ENCODE measurements at regions not wholly inside any gene's neighbourhood (a gene's known extent, or its start where the extent isn't known, plus 50 kb on each side); places are given as distances from the start of the nearest gene placed in this dataset.
A peak's percentile ranks its signal among the peaks of the same experiment; 100 is the strongest.
"Not testable (repeated sequence)": the region's sequence is repeated elsewhere in the genome, so short reads cannot be mapped to it uniquely, and the experiment has no call there.

- TF ChIP-seq, protein P1, sequence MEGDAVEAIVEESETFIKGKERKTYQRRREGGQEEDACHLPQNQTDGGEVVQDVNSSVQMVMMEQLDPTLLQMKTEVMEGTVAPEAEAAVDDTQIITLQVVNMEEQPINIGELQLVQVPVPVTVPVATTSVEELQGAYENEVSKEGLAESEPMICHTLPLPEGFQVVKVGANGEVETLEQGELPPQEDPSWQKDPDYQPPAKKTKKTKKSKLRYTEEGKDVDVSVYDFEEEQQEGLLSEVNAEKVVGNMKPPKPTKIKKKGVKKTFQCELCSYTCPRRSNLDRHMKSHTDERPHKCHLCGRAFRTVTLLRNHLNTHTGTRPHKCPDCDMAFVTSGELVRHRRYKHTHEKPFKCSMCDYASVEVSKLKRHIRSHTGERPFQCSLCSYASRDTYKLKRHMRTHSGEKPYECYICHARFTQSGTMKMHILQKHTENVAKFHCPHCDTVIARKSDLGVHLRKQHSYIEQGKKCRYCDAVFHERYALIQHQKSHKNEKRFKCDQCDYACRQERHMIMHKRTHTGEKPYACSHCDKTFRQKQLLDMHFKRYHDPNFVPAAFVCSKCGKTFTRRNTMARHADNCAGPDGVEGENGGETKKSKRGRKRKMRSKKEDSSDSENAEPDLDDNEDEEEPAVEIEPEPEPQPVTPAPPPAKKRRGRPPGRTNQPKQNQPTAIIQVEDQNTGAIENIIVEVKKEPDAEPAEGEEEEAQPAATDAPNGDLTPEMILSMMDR (IDR thresholded peaks at IDR 0.05; ENCODE audit: control insufficient read depth, extremely low read depth, insufficient read depth): peak; percentile 67
- no peak overlapping the region for H3K4me3 ChIP-seq (ENCODE audit: low read depth, low read length)
- no peak for DNase-seq (ENCODE audit: low read depth)
Observed at GRCh38 chrX:27186671-27187070, 276.5 kb downstream of the PPP4R3C start.

GRCh38 chrX:27163236-27163635 is 299.9 kb downstream of the PPP4R3C start:
- H3K4me3 ChIP-seq (ENCODE audit: low read depth, low read length): no peak overlapping the region
- TF ChIP-seq, protein P1 (IDR thresholded peaks at IDR 0.05; ENCODE audit: control insufficient read depth, extremely low read depth, insufficient read depth): no peak
- no peak for DNase-seq (ENCODE audit: low read depth)

DNA sequence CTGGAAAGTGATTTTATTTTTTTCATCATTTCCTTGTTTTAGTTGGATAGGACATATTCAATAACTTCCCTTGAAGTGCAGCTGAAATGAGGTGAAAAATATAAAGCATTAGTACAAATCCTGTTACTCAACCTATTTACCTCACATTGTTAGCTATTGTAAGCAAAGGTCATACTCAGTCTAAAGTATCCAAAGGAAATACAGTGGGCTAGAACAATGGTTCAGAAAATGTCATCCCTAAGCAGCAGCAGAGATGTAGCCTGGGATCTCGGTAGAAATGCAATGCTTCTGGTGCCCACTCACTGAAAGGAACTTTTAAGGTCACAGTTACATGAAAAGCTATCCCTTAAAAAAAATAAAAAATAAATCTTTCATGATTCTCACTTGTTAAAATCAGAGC is 300.6 kb downstream of the PPP4R3C start:
- DNase-seq (ENCODE audit: low read depth): no peak
- H3K4me3 ChIP-seq (ENCODE audit: low read depth, low read length): no peak overlapping the region
- TF ChIP-seq, protein P1 (IDR thresholded peaks at IDR 0.05; ENCODE audit: control insufficient read depth, extremely low read depth, insufficient read depth): no peak

- H3K4me3 ChIP-seq (ENCODE audit: low read depth, low read length); DNase-seq (ENCODE audit: low read depth): not testable (repeated sequence)
Observed at GRCh38 chrX:27156921-27157320, 306.2 kb downstream of the PPP4R3C start.

DNA sequence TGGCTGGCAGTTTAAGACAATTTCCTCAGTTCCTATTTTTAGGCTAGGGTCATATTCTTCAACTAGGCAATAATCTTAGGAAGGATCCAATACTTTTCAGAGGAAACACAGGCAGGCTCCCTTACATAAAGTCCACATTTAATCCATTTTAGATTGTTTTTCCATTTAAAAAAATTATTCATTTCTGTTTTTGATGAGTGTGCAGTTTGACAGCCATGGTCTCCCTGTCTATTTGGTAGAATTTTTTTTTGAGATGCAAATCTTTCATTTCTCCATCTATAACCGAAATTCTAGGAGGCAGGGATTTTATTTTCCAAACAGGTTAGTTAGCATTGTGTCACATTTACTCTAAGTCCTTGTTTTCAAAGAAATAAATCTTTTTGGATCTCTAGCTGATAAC is 326.8 kb downstream of the PPP4R3C start:
- H3K4me3 ChIP-seq (ENCODE audit: low read depth, low read length): no peak overlapping the region
- TF ChIP-seq, protein P1 (IDR thresholded peaks at IDR 0.05; ENCODE audit: control insufficient read depth, extremely low read depth, insufficient read depth): no peak
- no peak for DNase-seq (ENCODE audit: low read depth)

GRCh38 chrX:27132862-27133261 is 330.3 kb downstream of the PPP4R3C start:
- no peak for DNase-seq (ENCODE audit: low read depth)
- TF ChIP-seq, protein P1 (IDR thresholded peaks at IDR 0.05; ENCODE audit: control insufficient read depth, extremely low read depth, insufficient read depth): no peak
- no peak overlapping the region for H3K4me3 ChIP-seq (ENCODE audit: low read depth, low read length)

DNA sequence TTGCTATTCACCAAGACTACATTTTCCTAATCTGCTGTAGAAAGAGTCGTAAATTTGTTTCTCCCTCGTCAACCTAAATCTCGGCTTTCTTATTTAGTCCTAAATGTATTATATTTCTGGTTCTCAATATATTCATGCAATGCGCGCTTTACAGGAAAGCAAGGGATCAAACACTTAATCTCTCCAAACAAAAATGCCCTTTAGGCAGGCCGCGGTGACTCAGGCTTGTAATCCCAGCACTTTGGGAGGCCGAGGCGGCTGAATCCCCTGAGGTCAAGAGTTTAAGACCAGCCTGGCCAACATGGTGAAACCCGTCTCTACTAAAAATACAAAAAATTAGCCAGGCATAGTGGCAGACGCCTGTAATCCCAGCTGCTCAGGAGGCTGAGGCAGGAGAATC is 376.0 kb downstream of the PPP4R3C start:
- DNase-seq (ENCODE audit: low read depth); H3K4me3 ChIP-seq (ENCODE audit: low read depth, low read length): not testable (repeated sequence)

GRCh38 chrX:27086237-27086636 is 376.9 kb downstream of the PPP4R3C start:
- TF ChIP-seq, protein P1 (IDR thresholded peaks at IDR 0.05; ENCODE audit: control insufficient read depth, extremely low read depth, insufficient read depth): no peak
- no peak overlapping the region for H3K4me3 ChIP-seq (ENCODE audit: low read depth, low read length)
- DNase-seq (ENCODE audit: low read depth): no peak
